ENCODE measurements at regions not wholly inside any gene's neighbourhood (a gene's known extent, or its start where the extent isn't known, plus 50 kb on each side); places are given as distances from the start of the nearest gene placed in this dataset.

- TF ChIP-seq, protein P1, sequence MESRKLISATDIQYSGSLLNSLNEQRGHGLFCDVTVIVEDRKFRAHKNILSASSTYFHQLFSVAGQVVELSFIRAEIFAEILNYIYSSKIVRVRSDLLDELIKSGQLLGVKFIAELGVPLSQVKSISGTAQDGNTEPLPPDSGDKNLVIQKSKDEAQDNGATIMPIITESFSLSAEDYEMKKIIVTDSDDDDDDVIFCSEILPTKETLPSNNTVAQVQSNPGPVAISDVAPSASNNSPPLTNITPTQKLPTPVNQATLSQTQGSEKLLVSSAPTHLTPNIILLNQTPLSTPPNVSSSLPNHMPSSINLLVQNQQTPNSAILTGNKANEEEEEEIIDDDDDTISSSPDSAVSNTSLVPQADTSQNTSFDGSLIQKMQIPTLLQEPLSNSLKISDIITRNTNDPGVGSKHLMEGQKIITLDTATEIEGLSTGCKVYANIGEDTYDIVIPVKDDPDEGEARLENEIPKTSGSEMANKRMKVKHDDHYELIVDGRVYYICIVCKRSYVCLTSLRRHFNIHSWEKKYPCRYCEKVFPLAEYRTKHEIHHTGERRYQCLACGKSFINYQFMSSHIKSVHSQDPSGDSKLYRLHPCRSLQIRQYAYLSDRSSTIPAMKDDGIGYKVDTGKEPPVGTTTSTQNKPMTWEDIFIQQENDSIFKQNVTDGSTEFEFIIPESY (IDR thresholded peaks at IDR 0.05), result no peak
- TF ChIP-seq EGR1 (IDR thresholded peaks at IDR 0.05; ENCODE audit: low read depth in 2 of 2) (no peak), HNF4G (IDR thresholded peaks at IDR 0.05) (no peak), GABPA (IDR thresholded peaks at IDR 0.05 in 1 of 2, conservative IDR thresholded peaks at IDR 0.05 in 1 of 2) (no peak), REST (IDR thresholded peaks at IDR 0.05) (no peak)
Measured at GRCh38 chr15:46270481-46271147, 635.8 kb downstream of the SQOR start (continued).

DNA sequence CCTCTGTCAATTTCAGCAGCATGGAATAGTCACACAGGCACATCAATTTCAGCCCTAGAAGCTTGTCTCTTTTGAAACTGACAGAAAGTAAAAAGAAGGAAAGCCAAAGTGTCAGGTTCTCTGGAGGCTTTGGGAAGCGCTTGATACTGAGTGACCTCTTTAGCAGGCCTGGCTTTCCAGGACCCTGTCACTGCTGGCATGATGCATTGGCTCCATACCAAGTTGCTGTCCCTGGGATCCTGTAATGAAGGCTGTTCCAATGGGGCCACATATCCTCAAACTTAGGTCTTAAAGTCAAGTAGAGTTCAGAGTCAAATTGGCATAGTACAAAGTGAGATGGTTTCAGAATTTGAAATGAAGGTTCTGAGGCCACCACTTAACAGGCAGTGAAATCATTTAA lies 640.9 kb downstream of the SQOR start:
- Histone ChIP-seq H3K9ac (ENCODE audit: low read depth in 1 of 2, low read length in 2 of 2) (no peak overlapping the region), H3K9me3 (ENCODE audit: control insufficient read depth in 4 of 4, low read length in 3 of 4) (no peaks in the 10 kb centered on the region), H3K4me3 (ENCODE audit: low read depth in 1 of 3, low read length in 3 of 3) (no peak overlapping the region), H3K4me1 (ENCODE audit: control insufficient read depth in 4 of 4, insufficient read depth in 4 of 4, low read length in 3 of 4) (no peaks in the 10 kb centered on the region), H3K27me3 (ENCODE audit: control insufficient read depth in 4 of 4, insufficient read depth in 4 of 4, low read length in 3 of 4) (peaks cover 0 to 3% (median 0%) of the 10 kb centered on the region in 4 donors), H3K36me3 (ENCODE audit: control insufficient read depth in 4 of 4, insufficient read depth in 3 of 4, low read depth in 1 of 4, low read length in 3 of 4) (no peaks in the 10 kb centered on the region), H3K27ac (ENCODE audit: low read depth in 1 of 2, low read length in 2 of 2) (no peak overlapping the region)
- WGBS, result 78% methylated on average over 1 of the region's 1 CpG
- no peak for DNase-seq (ENCODE audit: low spot score)
- TF ChIP-seq, protein P2, sequence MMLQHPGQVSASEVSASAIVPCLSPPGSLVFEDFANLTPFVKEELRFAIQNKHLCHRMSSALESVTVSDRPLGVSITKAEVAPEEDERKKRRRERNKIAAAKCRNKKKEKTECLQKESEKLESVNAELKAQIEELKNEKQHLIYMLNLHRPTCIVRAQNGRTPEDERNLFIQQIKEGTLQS (IDR thresholded peaks at IDR 0.05), result no peak
- TF ChIP-seq REST (IDR thresholded peaks at IDR 0.05) (no peak), RXRA (IDR thresholded peaks at IDR 0.05) (no peak), EGR1 (IDR thresholded peaks at IDR 0.05; ENCODE audit: low read depth in 2 of 2) (no peak), FOXA1 (IDR thresholded peaks at IDR 0.05) (no peak)
- TF ChIP-seq, protein P1 (IDR thresholded peaks at IDR 0.05), result no peak
